Caco-2 (cell line): ENCODE measurements at regions not wholly inside any gene's neighbourhood (a gene's known extent, or its start where the extent isn't known, plus 50 kb on each side); places are given as distances from the start of the nearest gene placed in this dataset.

Source experiments
- BruUV-seq: library from RNA; stranded (reverse); fragments of 400-500 nt; replicated peaks from 2 replicates; lab custom pipeline; 2021; lab: Mats Ljungman, UMichigan
- CTCF ChIA-PET: fragments of 300-600 bp; sonication (Branson Sonifier 250); formaldehyde crosslinking; loops from one replicate; lab custom pipeline; 2022; ENCODE audit warnings: antibody characterized with exemption; lab: Charles Lee
- POLR2A ChIA-PET: fragments of 300-600 bp; sonication (Branson Sonifier 250); formaldehyde crosslinking; loops from one replicate; lab custom pipeline; 2022; ENCODE audit warnings: antibody characterized with exemption; lab: Charles Lee
- DNase-seq, 2 experiments: peaks; one replicate each; pipeline versions ENCODE4 v3.0.0 to v3.0.0-alpha.2; 2020 to 2022
- H3K27me3 ChIP-seq: replicated peaks from 2 replicates; pipeline ENCODE4 v1.6.0; 2011; ENCODE audit warnings: low read length; ENCODE audit not compliant: control insufficient read depth, insufficient read depth
- H3K36me3 ChIP-seq: 2 replicates; pipeline ENCODE4 v1.5.1; 2011; ENCODE audit warnings: low read length; ENCODE audit not compliant: control insufficient read depth, insufficient read depth
- H3K4me1 ChIP-seq: fragments of 250-450 bp; sonication (Bioruptor Pico); 2 replicates; pipeline ENCODE4 v1.5.1; 2020; ENCODE audit warnings: mild to moderate bottlenecking
- H3K4me3 ChIP-seq: 2 replicates; pipeline ENCODE4 v1.5.1; 2011; ENCODE audit warnings: low read depth, mild to moderate bottlenecking, control low read depth, low read length
- H3K9me3 ChIP-seq: fragments of 250-450 bp; sonication (Bioruptor Pico); 2 replicates; pipeline ENCODE4 v1.5.1; 2020; ENCODE audit warnings: mild to moderate bottlenecking, moderate library complexity
- H3K27ac Mint-ChIP-seq: one replicate; pipeline ENCODE4 v1.8.0; 2022; ENCODE audit warnings: mixed read lengths; ENCODE audit not compliant: unreplicated experiment
- H3K27me3 Mint-ChIP-seq: one replicate; pipeline ENCODE4 v1.8.0; 2022; ENCODE audit warnings: mixed read lengths; ENCODE audit not compliant: insufficient read depth, unreplicated experiment
- H3K36me3 Mint-ChIP-seq: one replicate; pipeline ENCODE4 v1.8.0; 2022; ENCODE audit warnings: mild to moderate bottlenecking, mixed read lengths; ENCODE audit not compliant: insufficient read depth, unreplicated experiment
- H3K4me1 Mint-ChIP-seq: one replicate; pipeline ENCODE4 v1.8.0; 2022; ENCODE audit warnings: low read depth, mixed read lengths; ENCODE audit not compliant: unreplicated experiment
- H3K4me3 Mint-ChIP-seq: one replicate; pipeline ENCODE4 v1.8.0; 2022; ENCODE audit warnings: mild to moderate bottlenecking, moderate library complexity, mixed read lengths; ENCODE audit not compliant: unreplicated experiment
- H3K9me3 Mint-ChIP-seq: one replicate; pipeline ENCODE4 v1.8.0; 2022; ENCODE audit warnings: mixed read lengths; ENCODE audit not compliant: unreplicated experiment
- intact Hi-C: fragments of 100-400 bp; cut with micrococcal nuclease; formaldehyde crosslinking; loops from one replicate; pipeline ENCODE4 v1.10.0; 2022; ENCODE audit not compliant: unreplicated experiment
- TF ChIP-seq, protein P1 (sequence below), 2 experiments: fragments of 200-600 bp in 1 of 2; IDR thresholded peaks; 1 replicate in 1 of 2; 2 replicates in 1 of 2; pipeline versions ENCODE4 v1.5.1 to v1.8.0; 2011 to 2022; ENCODE audit warnings: antibody characterized with exemption in 1 of 2, control low read depth in 1 of 2, inconsistent platforms in 1 of 2, low read depth in 1 of 2, low read length in 1 of 2, mild to moderate bottlenecking in 1 of 2, moderate library complexity in 1 of 2; ENCODE audit not compliant: insufficient read depth in 1 of 2, severe bottlenecking in 1 of 2, unreplicated experiment in 1 of 2

DNA sequence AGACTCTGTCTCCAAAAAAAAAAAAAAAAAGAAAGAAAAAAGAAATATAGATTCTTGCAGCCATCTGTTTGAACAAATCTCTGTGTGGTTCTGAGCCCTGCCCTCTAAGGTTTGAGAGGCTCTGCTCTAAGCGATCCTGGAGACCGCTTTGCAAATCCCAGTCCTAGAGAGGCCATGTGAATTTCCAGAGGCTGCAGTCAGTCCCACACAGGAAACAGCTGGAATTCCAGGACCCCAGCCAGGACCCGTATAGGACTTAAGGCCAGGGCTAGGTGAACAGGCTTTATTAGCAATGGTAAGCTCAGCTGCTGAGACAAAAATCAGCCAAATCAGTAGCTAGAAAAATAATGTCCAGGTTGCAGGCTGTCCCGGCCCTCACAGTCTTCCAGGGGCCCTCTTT lies 154.8 kb downstream of the RPS24 start:
- BruUV-seq: no TSS peak
- no peaks in the 10 kb centered on the region for H3K4me1 Mint-ChIP-seq
- CTCF ChIA-PET: no interaction called here

DNA sequence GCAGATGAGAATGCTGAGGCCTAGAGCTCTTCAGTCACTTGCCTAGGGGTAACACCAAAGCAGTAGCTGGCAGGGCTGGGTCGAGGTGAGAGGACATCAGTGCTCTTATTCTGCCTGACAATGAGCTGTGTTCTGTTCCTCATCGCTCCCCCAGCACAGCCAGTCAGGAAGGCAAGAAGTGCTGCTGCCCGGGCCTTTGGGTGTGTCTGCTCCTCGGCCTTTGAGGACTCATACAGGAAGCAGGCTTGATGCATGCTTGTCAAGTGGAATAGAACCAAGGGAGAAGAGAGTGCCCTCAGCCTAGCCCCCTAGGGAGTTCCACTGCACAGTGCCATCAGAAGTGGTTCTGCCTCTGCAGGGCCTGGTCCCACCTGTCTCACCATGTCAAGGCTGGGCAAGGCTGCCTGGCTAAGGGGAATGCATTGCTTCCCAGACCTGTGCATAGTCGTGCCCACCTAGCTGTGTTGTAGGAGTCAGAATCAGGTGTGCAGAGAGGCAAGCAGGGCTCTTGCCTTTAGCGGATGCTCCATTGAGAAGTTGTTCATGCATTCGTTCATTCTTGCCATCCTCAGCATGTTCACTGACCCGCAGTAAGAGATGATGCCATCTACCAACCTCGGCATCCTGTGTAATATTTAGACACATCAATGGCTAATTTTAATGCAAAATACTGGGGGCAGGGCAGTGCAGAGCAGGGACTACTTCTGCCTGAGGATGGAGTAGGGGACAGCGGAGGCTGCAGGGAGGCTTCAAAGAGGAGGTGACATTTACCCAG lies 156.6 kb downstream of the RPS24 start:
- H3K4me1 Mint-ChIP-seq: no peaks in the 10 kb centered on the region
- Histone ChIP-seq H3K36me3 (no peaks in the 10 kb centered on the region), H3K4me1 (no peaks in the 10 kb centered on the region), H3K9me3 (peaks cover 4% of the 10 kb centered on the region; the same call in 1 of the 2 replicates), H3K4me3 (no peak overlapping the region), H3K27me3 (no peaks in the 10 kb centered on the region)
- intact Hi-C loops: no loop called here
- ChIA-PET CTCF (no interaction called here), POLR2A (interaction anchor here (0.5 kb wide), 1 partner anchor 783 kb away, joined by 3 read pairs; no protein-coding TSS in a partner anchor)
- TF ChIP-seq, protein P1, sequence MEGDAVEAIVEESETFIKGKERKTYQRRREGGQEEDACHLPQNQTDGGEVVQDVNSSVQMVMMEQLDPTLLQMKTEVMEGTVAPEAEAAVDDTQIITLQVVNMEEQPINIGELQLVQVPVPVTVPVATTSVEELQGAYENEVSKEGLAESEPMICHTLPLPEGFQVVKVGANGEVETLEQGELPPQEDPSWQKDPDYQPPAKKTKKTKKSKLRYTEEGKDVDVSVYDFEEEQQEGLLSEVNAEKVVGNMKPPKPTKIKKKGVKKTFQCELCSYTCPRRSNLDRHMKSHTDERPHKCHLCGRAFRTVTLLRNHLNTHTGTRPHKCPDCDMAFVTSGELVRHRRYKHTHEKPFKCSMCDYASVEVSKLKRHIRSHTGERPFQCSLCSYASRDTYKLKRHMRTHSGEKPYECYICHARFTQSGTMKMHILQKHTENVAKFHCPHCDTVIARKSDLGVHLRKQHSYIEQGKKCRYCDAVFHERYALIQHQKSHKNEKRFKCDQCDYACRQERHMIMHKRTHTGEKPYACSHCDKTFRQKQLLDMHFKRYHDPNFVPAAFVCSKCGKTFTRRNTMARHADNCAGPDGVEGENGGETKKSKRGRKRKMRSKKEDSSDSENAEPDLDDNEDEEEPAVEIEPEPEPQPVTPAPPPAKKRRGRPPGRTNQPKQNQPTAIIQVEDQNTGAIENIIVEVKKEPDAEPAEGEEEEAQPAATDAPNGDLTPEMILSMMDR (IDR thresholded peaks at IDR 0.05; ENCODE audit: insufficient read depth in 1 of 2, low read depth in 1 of 2, low read length in 1 of 2, severe bottlenecking in 1 of 2, unreplicated experiment in 1 of 2): no peak
- H3K27ac Mint-ChIP-seq: no peak overlapping the region
- no TSS peak for BruUV-seq
- H3K27me3 Mint-ChIP-seq: no peaks in the 10 kb centered on the region
- H3K4me3 Mint-ChIP-seq: no peak overlapping the region
- no peak for DNase-seq
- H3K36me3 Mint-ChIP-seq: no peaks in the 10 kb centered on the region
- H3K9me3 Mint-ChIP-seq: no peaks in the 10 kb centered on the region

More for the DNA sequence above, 154.8 kb downstream of the RPS24 start:
- H3K27ac Mint-ChIP-seq: no peak overlapping the region
- POLR2A ChIA-PET: no interaction called here
- no peaks in the 10 kb centered on the region for H3K36me3 Mint-ChIP-seq
- H3K36me3 ChIP-seq: no peaks in the 10 kb centered on the region
- H3K27me3 Mint-ChIP-seq: no peaks in the 10 kb centered on the region
- H3K9me3 Mint-ChIP-seq: no peaks in the 10 kb centered on the region
- no peaks in the 10 kb centered on the region for H3K4me1 ChIP-seq
- H3K27me3 ChIP-seq: no peaks in the 10 kb centered on the region
- no peak overlapping the region for H3K4me3 Mint-ChIP-seq
- DNase-seq: no peak
- intact Hi-C loops: no loop called here
- no peak overlapping the region for H3K4me3 ChIP-seq
- H3K9me3 ChIP-seq: peaks cover 4% of the 10 kb centered on the region; the same call in 1 of the 2 replicates
- TF ChIP-seq, protein P1 (IDR thresholded peaks at IDR 0.05; ENCODE audit: insufficient read depth in 1 of 2, low read depth in 1 of 2, low read length in 1 of 2, severe bottlenecking in 1 of 2, unreplicated experiment in 1 of 2): no peak

DNA sequence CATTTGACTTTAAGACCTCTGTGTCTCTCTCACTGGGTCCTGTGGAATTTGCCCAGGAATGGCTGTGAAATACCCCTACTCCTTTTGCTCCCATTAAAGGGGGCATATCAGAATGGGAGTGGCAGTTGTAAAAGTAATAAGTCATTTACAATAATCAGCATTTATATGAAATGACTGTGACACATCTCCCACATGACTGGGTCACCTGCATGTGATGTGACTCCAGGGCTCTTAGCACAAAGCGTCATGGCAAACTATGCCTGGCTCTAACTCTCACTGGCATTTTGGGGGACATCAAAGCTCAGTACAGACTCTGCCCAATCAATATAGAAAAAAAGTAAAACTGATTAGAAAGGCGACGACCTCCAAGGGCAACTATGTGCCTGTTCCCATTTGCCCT lies 157.6 kb downstream of the RPS24 start:
- Mint-ChIP-seq H3K27me3 (no peaks in the 10 kb centered on the region), H3K4me1 (no peaks in the 10 kb centered on the region), H3K27ac (no peak overlapping the region), H3K9me3 (no peaks in the 10 kb centered on the region), H3K4me3 (no peak overlapping the region), H3K36me3 (no peaks in the 10 kb centered on the region)
- Histone ChIP-seq H3K27me3 (no peaks in the 10 kb centered on the region), H3K9me3 (peaks cover 4% of the 10 kb centered on the region; the same call in 1 of the 2 replicates), H3K4me3 (no peak overlapping the region), H3K36me3 (no peaks in the 10 kb centered on the region), H3K4me1 (no peaks in the 10 kb centered on the region)
- CTCF ChIA-PET: no interaction called here
- BruUV-seq: no TSS peak
- no peak for DNase-seq
- intact Hi-C loops: no loop called here
- POLR2A ChIA-PET: no interaction called here
- TF ChIP-seq, protein P1 (IDR thresholded peaks at IDR 0.05; ENCODE audit: insufficient read depth in 1 of 2, low read depth in 1 of 2, low read length in 1 of 2, severe bottlenecking in 1 of 2, unreplicated experiment in 1 of 2): no peak
